ENCODE measurements at regions not wholly inside any gene's neighbourhood (a gene's known extent, or its start where the extent isn't known, plus 50 kb on each side); places are given as distances from the start of the nearest gene placed in this dataset.

GRCh38 chrX:118286066-118286762 lies 59.7 kb upstream of the WDR44 start:
- TF ChIP-seq EZH2 (IDR thresholded peaks at IDR 0.05; ENCODE audit: borderline replicate concordance, low read length) (no peak), CTCF (conservative IDR thresholded peaks at IDR 0.05 in 1 of 2, IDR thresholded peaks at IDR 0.05 in 1 of 2; ENCODE audit: extremely low read depth in 1 of 2, insufficient read depth in 1 of 2, low read depth in 1 of 2, low read length in 2 of 2) (no peak)
